HFF-Myc (cell line): ENCODE measurements at regions not wholly inside any gene's neighbourhood (a gene's known extent, or its start where the extent isn't known, plus 50 kb on each side); places are given as distances from the start of the nearest gene placed in this dataset.

Source experiments
- DNase-seq: peaks from one replicate; pipeline ENCODE4 v3.0.0-alpha.2; 2011; ENCODE audit warnings: low read depth; ENCODE audit errors: extremely low read depth
- H3K4me3 ChIP-seq: replicated peaks from 2 replicates; pipeline ENCODE4 v1.5.1; 2011; ENCODE audit warnings: low read depth, mild to moderate bottlenecking, control low read depth, low read length
- CTCF ChIP-seq: IDR thresholded peaks from 2 replicates; pipeline ENCODE4 v1.5.1; 2012; ENCODE audit warnings: mild to moderate bottlenecking, low read depth, low read length, control low read depth; ENCODE audit errors: missing control alignments

- DNase-seq: no peak
- no peak for TF ChIP-seq CTCF
- no peak overlapping the region for H3K4me3 ChIP-seq
These were observed 532.1 kb downstream of the GBA3 start for GRCh38 chr4:23224684-23225420.

DNA sequence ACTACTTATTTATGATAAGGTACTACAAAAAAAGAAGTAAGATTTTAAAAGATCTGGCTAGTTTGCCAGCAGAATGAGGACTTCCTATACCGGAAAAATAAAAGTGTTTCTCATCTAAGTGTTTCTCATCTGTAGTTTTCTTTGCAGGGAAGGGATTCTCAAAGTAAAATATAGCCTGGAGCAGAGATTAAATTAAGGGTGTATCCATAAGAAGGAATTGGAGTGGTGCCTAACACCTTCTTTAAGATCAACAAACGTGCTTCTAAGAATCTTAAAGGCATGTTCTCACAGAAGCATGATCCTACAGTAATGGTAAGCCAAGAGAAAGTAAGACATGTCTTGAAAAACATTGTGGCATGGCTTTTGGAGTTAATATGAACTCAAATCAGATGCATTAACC is 528.2 kb downstream of the GBA3 start:
- TF ChIP-seq CTCF: no peak
- DNase-seq: no peak
- H3K4me3 ChIP-seq: no peak overlapping the region

DNA sequence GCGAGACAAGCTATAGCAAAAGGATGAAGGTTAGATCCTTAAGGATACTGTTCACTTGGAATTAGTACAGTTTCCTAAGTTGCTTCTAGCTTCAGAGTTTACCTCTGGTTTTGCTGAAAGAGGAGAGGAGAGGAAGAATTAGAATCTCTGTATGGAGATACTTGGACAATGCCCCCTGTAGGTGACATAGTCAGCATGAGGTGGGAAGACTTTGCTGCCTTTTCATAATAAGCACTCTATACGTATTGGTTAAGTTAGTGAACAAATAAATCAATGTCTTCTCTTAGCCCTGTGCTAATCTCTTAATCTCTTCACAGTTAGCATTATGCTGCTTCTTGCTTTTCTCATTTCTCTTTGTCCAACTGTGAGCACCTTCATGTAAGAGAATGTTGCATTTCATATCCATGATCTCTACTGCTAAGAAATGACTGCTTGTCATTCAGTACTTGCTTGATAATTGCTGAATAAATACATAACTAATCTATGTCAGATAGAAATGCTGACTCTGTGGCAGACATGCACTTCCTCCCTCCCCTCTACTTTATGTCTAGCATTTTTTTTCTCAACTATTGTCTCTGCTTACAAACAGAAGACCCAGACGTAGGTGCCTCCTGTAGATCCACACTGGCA is 527.2 kb downstream of the GBA3 start:
- no peak for TF ChIP-seq CTCF
- H3K4me3 ChIP-seq: no peak overlapping the region
- no peak for DNase-seq

DNA sequence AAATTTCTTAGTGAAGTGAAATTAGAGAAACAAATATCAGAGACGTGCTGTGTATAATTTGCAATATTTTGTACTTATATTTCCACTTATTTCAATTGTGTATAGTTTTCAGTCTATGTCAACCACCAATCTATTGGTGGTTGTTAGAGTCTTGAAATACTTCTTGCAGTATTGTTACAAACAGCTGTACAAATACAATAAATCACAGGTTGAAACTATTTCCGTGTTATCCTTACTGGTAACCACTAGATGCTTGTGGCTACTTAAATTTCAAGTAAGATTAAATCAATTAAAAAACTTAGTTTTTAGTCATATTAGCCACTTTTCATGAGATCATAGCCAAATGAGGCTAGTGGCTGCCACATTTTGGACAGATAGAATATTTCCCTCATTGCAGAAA is 520.5 kb downstream of the GBA3 start:
- H3K4me3 ChIP-seq: no peak overlapping the region
- DNase-seq: no peak
- no peak for TF ChIP-seq CTCF

GRCh38 chr4:23212558-23212957 is 519.8 kb downstream of the GBA3 start:
- no peak for DNase-seq
- TF ChIP-seq CTCF: no peak
- no peak overlapping the region for H3K4me3 ChIP-seq

GRCh38 chr4:23207059-23207458 is 514.3 kb downstream of the GBA3 start:
- DNase-seq: no peak
- TF ChIP-seq CTCF: no peak
- no peak overlapping the region for H3K4me3 ChIP-seq
